Panc1 (cell line): ENCODE measurements at regions not wholly inside any gene's neighbourhood (a gene's known extent, or its start where the extent isn't known, plus 50 kb on each side); places are given as distances from the start of the nearest gene placed in this dataset.

ENCODE experiments used
- CTCF ChIP-seq: fragments of 450-650 bp; IDR thresholded peaks from 2 replicates; pipeline ENCODE4 v1.5.1; 2017; ENCODE audit warnings: mild to moderate bottlenecking
- SIN3A ChIP-seq: IDR thresholded peaks from 2 replicates; pipeline ENCODE4 v1.6.1; 2012; ENCODE audit warnings: low read depth, mild to moderate bottlenecking, low read length, moderate library complexity, borderline replicate concordance; ENCODE audit not compliant: insufficient read depth

GRCh38 chr22:22400964-22401363 is 107.6 kb downstream of the ZNF280B start:
- no peak for TF ChIP-seq SIN3A
- TF ChIP-seq CTCF, result no peak
